Suprapubic skin (tissue), 4 donors: ENCODE measurements at regions not wholly inside any gene's neighbourhood (a gene's known extent, or its start where the extent isn't known, plus 50 kb on each side); places are given as distances from the start of the nearest gene placed in this dataset.
"Not testable (repeated sequence)": the region's sequence is repeated elsewhere in the genome, so short reads cannot be mapped to it uniquely, and the experiment has no call there.

Experiments used
- DNase-seq, 2 donors: peaks; one replicate each; pipeline ENCODE4 v3.0.0-alpha.2; 2019; ENCODE audit warnings: low spot score in 2 of 2
- H3K27ac ChIP-seq: fragments of 200-600 bp; sonication (generic); one replicate; pipeline ENCODE4 v1.5.1; 2019
- H3K27me3 ChIP-seq: fragments of 200-600 bp; sonication (generic); one replicate; pipeline ENCODE4 v1.5.1; 2019
- H3K36me3 ChIP-seq: fragments of 200-600 bp; sonication (generic); one replicate; pipeline ENCODE4 v1.5.1; 2019
- H3K4me1 ChIP-seq: fragments of 200-600 bp; sonication (generic); one replicate; pipeline ENCODE4 v1.5.1; 2019
- H3K4me3 ChIP-seq: fragments of 200-600 bp; sonication (generic); one replicate; pipeline ENCODE4 v1.5.1; 2019; ENCODE audit warnings: mild to moderate bottlenecking
- H3K9me3 ChIP-seq: fragments of 200-600 bp; sonication (generic); one replicate; pipeline ENCODE4 v1.5.1; 2019
- CTCF ChIP-seq, 2 donors: fragments of 200-600 bp in 1 of 2; fragments of 450-650 bp in 1 of 2; sonication (generic) in 1 of 2; IDR thresholded peaks; one replicate each; pipeline ENCODE4 v1.5.1; 2016 to 2019; ENCODE audit warnings: antibody characterized with exemption in 2 of 2, mild to moderate bottlenecking in 1 of 2, moderate library complexity in 1 of 2
- EP300 ChIP-seq: sonication (generic); formaldehyde crosslinking; IDR thresholded peaks from one replicate; pipeline ENCODE4 v1.6.1; 2017; ENCODE audit warnings: antibody characterized with exemption
- POLR2A ChIP-seq, 2 donors: fragments of 450-650 bp; IDR thresholded peaks; one replicate each; pipeline ENCODE4 v1.6.1; 2017; ENCODE audit warnings: antibody characterized with exemption in 2 of 2, mild to moderate bottlenecking in 2 of 2, moderate library complexity in 2 of 2
- POLR2AphosphoS5 ChIP-seq, 3 donors: sonication (generic); formaldehyde crosslinking; IDR thresholded peaks; one replicate each; pipeline ENCODE4 v1.6.1; 2017; ENCODE audit warnings: antibody characterized with exemption in 3 of 3
- WGBS: methylation state at CpG from one replicate; pipeline ENCODE4 v1.1.5; 2018; 5-methylcytosine and 5-hydroxymethylcytosine counted together

- Histone ChIP-seq H3K36me3 (no peaks in the 10 kb centered on the region), H3K4me1 (no peaks in the 10 kb centered on the region), H3K27ac (no peak overlapping the region), H3K27me3 (no peaks in the 10 kb centered on the region), H3K9me3 (no peaks in the 10 kb centered on the region), H3K4me3 (no peak overlapping the region)
- TF ChIP-seq POLR2AphosphoS5 (IDR thresholded peaks at IDR 0.05) (no peak), POLR2A (IDR thresholded peaks at IDR 0.05) (no peak), CTCF (IDR thresholded peaks at IDR 0.05) (no peak), EP300 (no peak)
- WGBS, result 35% methylated on average over 2 of the region's 2 CpGs
- DNase-seq, result no peak
These were observed 373.7 kb downstream of the SRGAP2C start for GRCh38 chr1:121558514-121558913.

- Histone ChIP-seq H3K27me3 (no peaks in the 10 kb centered on the region), H3K9me3 (no peaks in the 10 kb centered on the region), H3K36me3 (no peaks in the 10 kb centered on the region), H3K4me1 (no peaks in the 10 kb centered on the region), H3K27ac (no peak overlapping the region), H3K4me3 (no peak overlapping the region)
- TF ChIP-seq EP300, result no peak
- no peak for TF ChIP-seq POLR2AphosphoS5 (IDR thresholded peaks at IDR 0.05)
- no peak for TF ChIP-seq CTCF (IDR thresholded peaks at IDR 0.05)
- no peak for TF ChIP-seq POLR2A (IDR thresholded peaks at IDR 0.05)
- no peak for DNase-seq
- WGBS, result 54% methylated on average over 4 of the region's 4 CpGs
These were observed 381.6 kb downstream of the SRGAP2C start for GRCh38 chr1:121566346-121566745.

- no peaks in the 10 kb centered on the region for H3K36me3 ChIP-seq
- H3K4me3 ChIP-seq, result no peak overlapping the region
- no peak for TF ChIP-seq POLR2A (IDR thresholded peaks at IDR 0.05)
- TF ChIP-seq CTCF (IDR thresholded peaks at IDR 0.05), result no peak
- TF ChIP-seq EP300, result no peak
- TF ChIP-seq POLR2AphosphoS5 (IDR thresholded peaks at IDR 0.05), result no peak
- no peaks in the 10 kb centered on the region for H3K9me3 ChIP-seq
- H3K4me1 ChIP-seq, result no peaks in the 10 kb centered on the region
- no peak overlapping the region for H3K27ac ChIP-seq
- DNase-seq, result no peak
- WGBS, result 86% methylated on average over 1 of the region's 1 CpG
- H3K27me3 ChIP-seq, result no peaks in the 10 kb centered on the region
These were observed 384.7 kb downstream of the SRGAP2C start for GRCh38 chr1:121569428-121569827.

- not testable (repeated sequence) for H3K4me3 ChIP-seq, H3K27ac ChIP-seq, DNase-seq, H3K4me1 ChIP-seq, H3K36me3 ChIP-seq, H3K27me3 ChIP-seq, H3K9me3 ChIP-seq
- 92% methylated on average over 11 of the region's 11 CpGs for WGBS
These were observed 389.2 kb downstream of the SRGAP2C start for GRCh38 chr1:121573881-121574504.

- not testable (repeated sequence) for H3K9me3 ChIP-seq, H3K4me3 ChIP-seq, DNase-seq, H3K27ac ChIP-seq, H3K4me1 ChIP-seq, H3K36me3 ChIP-seq, H3K27me3 ChIP-seq
- 96% methylated on average over 12 of the region's 12 CpGs for WGBS
These were observed 389.7 kb downstream of the SRGAP2C start for GRCh38 chr1:121574505-121574899.

GRCh38 chr1:121582898-121583297 is 398.1 kb downstream of the SRGAP2C start:
- not testable (repeated sequence) for H3K36me3 ChIP-seq, H3K27ac ChIP-seq, H3K4me1 ChIP-seq, H3K27me3 ChIP-seq, DNase-seq, H3K9me3 ChIP-seq, H3K4me3 ChIP-seq
